HG02885 (cell line): ENCODE measurements at regions not wholly inside any gene's neighbourhood (a gene's known extent, or its start where the extent isn't known, plus 50 kb on each side); places are given as distances from the start of the nearest gene placed in this dataset.
A peak's percentile ranks its signal among the peaks of the same experiment; 100 is the strongest.
"Not testable (repeated sequence)": the region's sequence is repeated elsewhere in the genome, so short reads cannot be mapped to it uniquely, and the experiment has no call there.

Experiments used
- ATAC-seq: cut with Tn5 transposase; IDR thresholded peaks from one replicate; pipeline ENCODE4 v1.9.1; 2021; ENCODE audit warnings: mild to moderate bottlenecking; ENCODE audit not compliant: unreplicated experiment, poor library complexity

DNA sequence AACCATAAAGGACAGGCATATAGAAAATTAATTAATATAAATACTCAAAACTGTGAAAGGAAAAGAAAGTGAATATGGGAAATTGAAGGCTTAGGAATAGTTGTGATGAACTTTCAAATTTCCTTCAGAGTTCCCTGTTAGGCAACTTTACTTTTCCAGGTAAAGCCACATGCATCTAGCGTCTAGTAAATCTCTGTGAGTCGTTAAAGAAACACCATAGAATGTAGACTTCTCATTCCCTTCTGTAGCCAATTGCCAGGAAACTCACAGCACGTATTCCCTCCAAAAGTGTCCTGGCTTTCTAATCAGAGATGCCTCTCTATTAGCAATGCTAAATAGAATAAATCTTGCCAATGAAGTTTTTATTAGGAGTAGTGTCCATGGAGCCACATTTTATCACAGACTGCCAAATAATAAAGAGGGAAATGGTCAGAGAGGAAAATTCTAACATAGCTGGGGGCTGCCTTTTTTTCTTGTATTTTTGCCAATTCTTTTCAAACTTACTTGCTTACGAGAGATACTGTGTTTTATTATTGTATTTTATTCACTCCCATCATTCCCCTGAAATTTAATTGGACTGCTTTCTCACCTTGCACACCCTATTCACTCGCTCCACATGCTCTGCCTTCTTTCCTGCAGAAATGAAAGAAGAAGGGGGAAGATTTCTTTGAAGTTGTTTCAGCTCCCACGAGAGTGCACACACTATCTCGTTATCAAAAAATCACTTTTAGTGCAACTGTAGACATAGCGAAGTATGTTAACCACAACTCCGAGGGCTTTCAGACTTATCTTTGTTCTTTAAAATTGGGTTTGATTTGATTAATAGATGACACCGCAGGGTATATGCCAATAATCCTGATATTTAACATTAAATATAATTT is 439.0 kb downstream of the CSNK1G3 start:
- ATAC-seq: no peak

DNA sequence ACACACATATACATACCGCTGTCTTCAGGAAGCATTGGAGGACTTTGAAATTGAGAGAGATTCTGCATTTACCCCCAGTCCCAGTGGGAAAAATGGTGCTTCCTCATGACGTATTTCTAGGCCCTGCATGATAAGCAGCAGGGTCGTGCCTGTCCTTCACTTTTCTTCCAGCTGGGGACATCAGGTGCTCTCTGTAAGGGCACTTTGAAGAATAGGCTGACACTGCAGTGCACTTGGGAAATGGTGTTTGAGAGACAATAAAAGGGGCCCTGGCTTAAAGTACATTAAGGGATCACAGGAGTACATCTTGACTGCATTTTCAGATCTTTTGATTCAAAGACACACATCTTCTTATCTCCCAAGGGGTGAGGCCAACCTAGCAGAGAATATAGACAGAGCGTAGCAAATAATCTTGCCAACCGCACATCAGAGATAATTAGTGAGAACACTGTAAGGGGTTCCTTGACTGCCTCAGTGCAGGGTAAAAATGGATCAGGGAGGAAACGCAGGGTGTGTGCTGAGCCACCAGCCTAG is 437.9 kb downstream of the CSNK1G3 start:
- ATAC-seq: no peak

- no peak for ATAC-seq
Observed at GRCh38 chr5:123949043-123949804, 437.2 kb downstream of the CSNK1G3 start.

DNA sequence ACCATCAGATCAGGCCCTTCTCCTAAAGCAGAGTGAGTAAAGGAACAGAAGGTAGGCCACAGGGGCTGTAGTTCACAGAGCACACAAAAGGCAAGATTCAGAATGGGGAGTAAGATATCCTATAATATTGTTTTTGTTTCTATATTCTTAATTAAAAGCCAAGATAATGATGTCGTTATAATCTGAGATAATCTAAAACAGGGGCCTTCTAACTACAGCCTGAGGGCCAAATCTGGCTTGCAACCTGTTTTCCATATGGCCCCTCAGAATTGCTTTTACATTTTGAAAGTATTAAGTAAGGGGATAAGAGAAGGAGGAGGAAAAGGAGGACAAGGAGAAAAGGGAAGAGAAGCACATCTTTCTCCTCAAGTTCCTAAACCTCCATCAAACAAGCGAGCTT is 435.8 kb downstream of the CSNK1G3 start:
- ATAC-seq: no peak

DNA sequence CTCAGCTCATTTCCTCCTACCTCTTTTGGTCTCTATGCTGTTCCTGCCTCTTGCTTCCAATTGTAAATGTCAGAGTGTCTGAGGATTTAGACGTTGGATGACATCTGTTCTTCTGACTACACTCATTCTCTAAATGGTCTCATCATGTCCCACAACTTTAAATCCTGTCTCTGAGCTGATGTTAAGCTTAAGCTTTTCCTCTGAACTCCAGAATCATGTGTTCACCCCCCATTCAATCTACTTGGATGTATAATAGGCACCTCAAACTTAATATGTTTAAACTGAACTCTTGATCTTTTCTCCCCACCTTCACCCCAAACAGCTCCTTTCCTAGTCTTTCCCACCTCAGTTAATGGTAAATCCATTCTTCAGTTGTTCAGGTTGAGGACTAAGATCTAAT is 433.6 kb downstream of the CSNK1G3 start:
- ATAC-seq: no peak

DNA sequence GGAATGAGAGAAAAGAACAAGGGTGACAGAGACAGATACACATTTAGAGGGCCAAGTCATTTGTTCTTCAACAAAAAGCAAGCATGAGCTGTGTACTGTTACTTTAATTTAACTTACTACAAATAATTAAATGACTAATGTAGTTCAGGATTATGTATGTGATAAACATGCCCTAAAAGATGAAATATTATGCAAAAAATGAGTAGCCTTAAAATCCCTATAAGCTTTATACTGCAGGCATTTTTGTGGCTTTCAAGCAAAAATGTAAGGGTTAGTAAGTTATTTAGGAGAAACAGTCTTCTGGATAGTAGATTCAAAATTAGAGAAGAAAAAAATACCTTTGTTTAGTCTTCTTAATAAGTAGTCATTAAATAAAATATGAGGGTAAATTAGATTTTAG is 431.2 kb downstream of the CSNK1G3 start:
- ATAC-seq: no peak

GRCh38 chr5:123940416-123940815 is 428.4 kb downstream of the CSNK1G3 start:
- ATAC-seq: no peak

GRCh38 chr5:123937230-123937629 is 425.3 kb downstream of the CSNK1G3 start:
- no peak for ATAC-seq

- no peak for ATAC-seq
Observed at GRCh38 chr5:123936548-123936947, 424.6 kb downstream of the CSNK1G3 start.

DNA sequence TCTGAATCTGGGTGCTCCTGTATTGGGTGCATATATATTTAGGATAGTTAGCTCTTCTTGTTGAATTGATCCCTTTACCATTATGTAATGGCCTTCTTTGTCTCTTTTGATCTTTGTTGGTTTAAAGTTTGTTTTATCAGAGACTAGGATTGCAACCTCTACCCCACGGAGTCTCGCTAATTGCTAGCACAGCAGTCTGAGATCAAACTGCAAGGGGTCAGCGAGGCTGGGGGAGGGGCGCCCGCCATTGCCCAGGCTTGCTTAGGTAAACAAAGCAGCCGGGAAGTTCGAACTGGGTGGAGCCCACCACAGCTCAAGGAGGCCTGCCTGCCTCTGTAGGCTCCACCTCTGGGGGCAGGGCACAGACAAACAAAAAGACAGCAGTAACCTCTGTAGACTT is 421.8 kb downstream of the CSNK1G3 start:
- not testable (repeated sequence) for ATAC-seq

- ATAC-seq: peak; percentile 63
Observed at GRCh38 chr5:123929055-123929474, 417.1 kb downstream of the CSNK1G3 start.

DNA sequence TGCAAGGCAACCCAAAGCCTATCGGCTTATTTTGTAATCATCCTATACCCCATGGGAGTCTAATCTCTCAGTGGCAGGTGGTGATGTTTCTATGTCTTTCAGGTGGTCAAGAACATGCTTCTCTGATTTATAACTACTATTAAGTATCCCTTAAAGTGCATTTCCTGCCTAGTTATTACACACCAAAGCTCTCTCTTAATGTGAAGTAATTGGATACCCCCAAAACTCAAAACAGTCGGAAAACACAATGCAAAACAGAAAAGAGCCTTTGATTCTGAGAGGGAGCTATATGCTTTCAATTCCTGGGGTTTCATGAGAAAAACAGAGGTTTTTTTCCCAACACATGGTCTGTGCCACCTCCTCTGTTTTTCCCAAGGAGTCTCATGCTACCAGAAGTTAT is 416.4 kb downstream of the CSNK1G3 start:
- ATAC-seq: no peak

DNA sequence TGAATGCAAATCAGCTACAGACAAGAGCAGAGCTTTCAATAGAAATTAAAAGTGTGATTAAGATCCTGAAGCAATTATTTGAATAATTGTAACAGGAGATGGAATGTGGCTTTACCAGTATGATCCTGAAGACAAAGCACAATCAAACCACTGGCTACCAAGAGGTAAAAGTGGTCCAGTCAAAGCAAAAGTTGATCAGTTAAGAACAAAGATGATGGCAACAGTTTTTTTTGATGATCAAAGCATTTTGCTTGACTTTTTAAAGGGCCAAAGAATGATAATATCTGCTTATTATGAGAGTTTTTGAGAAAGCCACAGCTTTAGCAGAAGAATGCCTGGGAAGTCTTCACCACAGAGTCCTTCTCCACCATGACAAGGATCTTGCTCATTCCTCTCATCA is 409.2 kb downstream of the CSNK1G3 start:
- no peak for ATAC-seq

DNA sequence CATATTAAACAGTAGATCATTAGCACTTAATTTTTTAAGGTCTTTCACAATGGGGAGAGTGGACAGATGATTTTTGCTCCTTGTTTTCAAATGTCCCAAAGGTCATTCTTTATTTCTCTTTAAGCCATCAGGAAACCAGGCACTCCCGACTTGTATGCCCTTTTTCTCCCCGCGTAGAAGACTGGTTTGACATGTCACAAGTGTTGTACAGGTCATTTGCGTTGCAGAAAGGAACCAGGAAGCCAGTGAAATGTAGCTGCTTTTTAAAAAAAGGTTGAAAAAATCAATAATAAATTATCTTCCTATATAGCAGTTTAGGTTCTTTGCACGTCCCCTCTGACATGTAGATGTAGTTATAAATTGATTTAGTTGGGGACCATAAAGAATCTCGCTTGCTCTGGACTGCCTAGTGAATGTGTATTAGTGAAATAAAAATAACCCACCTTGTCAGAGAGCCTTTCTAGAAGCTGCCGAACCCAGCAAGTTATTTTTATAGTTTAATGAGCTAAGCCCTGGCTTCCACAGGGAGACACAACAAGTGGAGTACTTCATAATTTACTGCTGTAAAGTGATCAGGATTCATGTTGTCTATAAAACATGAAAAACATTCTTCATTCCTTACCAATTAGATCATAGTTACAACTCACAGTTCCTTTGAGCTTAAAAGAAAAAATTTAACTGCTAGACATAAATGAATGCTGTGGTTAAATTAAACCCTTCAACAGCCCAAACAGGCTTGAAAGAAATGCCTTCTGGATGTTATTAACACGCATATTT is 404.6 kb downstream of the CSNK1G3 start:
- ATAC-seq: no peak

- ATAC-seq: no peak
Observed at GRCh38 chr5:123914333-123914732, 402.4 kb downstream of the CSNK1G3 start.

DNA sequence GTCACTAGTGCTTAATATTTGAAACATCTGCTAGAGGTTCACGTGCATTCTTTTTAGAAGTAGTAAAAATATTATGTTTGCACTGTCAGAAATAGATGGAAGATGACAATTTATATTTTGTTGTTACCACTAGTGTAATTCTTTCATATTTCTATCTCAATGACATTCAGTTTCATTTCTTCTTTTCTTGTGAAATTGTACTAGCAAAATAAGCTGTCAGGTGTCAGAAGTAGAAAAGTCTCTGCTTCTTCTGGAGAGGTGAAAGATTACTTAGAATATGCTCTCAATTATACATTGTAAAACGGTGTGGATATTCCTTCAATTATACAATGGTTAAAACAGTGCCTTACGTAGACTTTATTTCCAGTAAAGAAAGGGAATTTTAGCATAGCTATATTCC is 395.4 kb downstream of the CSNK1G3 start:
- no peak for ATAC-seq

GRCh38 chr5:123906698-123907295 is 394.8 kb downstream of the CSNK1G3 start:
- ATAC-seq: no peak

DNA sequence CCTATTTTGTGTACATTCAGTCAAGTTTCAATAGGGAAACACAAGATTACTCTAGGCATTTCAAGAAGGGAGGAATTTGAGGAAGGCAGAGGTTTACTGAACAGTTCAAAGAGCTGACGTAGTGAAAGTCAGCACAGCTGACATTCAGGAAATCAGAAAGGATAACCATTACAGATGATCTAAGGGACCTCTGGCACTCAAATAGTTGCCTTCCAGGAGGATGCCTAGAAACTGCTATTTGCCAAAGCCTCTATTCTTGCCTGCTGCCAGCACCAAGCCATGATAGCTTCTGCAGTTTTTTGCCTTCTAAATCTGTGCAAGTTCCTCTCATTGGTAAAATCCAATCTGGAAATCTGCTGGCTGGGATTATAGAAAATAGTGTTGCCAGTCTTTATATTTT is 373.1 kb downstream of the CSNK1G3 start:
- ATAC-seq: no peak

DNA sequence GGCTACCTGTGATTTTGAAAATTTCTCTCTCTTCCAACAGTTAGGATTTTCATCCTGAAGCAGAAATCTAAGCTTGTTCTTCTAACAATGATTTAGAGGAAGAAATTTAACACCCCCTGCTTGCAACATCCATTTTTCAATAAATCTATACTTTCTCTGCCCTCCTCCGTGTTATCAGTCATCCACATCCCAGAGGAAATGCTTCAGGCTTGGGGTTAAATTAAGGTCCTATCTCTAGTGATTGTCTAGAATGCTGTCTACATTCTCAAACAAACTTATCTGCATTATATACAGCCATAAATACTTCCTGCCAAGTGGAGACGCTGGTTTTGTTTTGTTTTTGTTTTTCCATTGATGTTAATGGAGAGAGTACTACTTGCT is 371.0 kb downstream of the CSNK1G3 start:
- ATAC-seq: no peak

- ATAC-seq: no peak
Observed at GRCh38 chr5:123882319-123882964, 370.5 kb downstream of the CSNK1G3 start.
